ENCODE measurements at regions not wholly inside any gene's neighbourhood (a gene's known extent, or its start where the extent isn't known, plus 50 kb on each side); places are given as distances from the start of the nearest gene placed in this dataset.
A peak's percentile ranks its signal among the peaks of the same experiment; 100 is the strongest.

DNA sequence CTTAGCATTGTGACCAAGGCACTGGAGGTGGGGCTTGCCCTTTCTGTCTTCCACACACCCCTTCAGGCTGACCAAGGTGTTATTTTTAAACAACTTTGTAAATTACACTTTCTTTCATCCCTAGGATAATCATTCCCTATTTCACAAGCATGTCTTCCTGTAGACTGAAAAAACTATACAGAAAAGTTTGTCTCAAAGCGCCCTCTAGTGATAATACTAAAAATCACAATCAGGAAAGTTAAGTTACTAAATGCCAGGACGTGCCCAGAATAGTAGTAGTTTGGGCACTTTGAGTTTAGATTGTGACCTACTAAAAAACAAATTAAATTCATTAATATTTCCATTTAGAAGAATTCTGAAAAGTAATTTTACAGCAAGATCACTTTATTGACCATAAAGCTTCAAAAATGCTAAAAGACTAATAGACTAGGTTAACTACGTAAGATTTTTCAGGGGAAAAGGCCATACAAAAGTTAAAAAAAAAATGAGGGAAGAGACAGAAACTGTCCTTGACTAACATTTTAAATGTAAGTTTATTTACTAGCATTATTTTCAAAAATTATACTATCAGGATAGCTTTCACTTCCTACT lies 123.3 kb upstream of the DUSP22 start:
- TF ChIP-seq, protein P1, sequence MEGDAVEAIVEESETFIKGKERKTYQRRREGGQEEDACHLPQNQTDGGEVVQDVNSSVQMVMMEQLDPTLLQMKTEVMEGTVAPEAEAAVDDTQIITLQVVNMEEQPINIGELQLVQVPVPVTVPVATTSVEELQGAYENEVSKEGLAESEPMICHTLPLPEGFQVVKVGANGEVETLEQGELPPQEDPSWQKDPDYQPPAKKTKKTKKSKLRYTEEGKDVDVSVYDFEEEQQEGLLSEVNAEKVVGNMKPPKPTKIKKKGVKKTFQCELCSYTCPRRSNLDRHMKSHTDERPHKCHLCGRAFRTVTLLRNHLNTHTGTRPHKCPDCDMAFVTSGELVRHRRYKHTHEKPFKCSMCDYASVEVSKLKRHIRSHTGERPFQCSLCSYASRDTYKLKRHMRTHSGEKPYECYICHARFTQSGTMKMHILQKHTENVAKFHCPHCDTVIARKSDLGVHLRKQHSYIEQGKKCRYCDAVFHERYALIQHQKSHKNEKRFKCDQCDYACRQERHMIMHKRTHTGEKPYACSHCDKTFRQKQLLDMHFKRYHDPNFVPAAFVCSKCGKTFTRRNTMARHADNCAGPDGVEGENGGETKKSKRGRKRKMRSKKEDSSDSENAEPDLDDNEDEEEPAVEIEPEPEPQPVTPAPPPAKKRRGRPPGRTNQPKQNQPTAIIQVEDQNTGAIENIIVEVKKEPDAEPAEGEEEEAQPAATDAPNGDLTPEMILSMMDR (conservative IDR thresholded peaks at IDR 0.05) = peak; percentile 78
- Mint-ChIP-seq H3K9me3 (peaks cover 10 to 18% of the 10 kb centered on the region in 2 experiments; a peak in 4 of 5 replicates), H3K27me3 (ENCODE audit: low read depth) (peaks cover 10% of the 10 kb centered on the region), H3K4me1 (no peaks in the 10 kb centered on the region), H3K27ac (no peak overlapping the region), H3K36me3 (ENCODE audit: insufficient read depth in 1 of 3, low read depth in 3 of 3) (no peaks in the 10 kb centered on the region), H3K4me3 (no peak overlapping the region)
- H4K8ac ChIP-seq (replicated peaks; ENCODE audit: insufficient read length, low read depth, low read length) = no peak overlapping the region
- no peak overlapping the region for H3K14ac ChIP-seq (ENCODE audit: insufficient read depth, low read length)
- no peaks in the 10 kb centered on the region for H3K27me3 ChIP-seq (ENCODE audit: insufficient read depth, low read length)
- no peaks in the 10 kb centered on the region for H3K23me2 ChIP-seq (ENCODE audit: insufficient read length, low read depth, low read length, poor library complexity, severe bottlenecking)
- no peak overlapping the region for H2AFZ ChIP-seq (ENCODE audit: low read length)
- H3K56ac ChIP-seq (ENCODE audit: insufficient read length, low read depth, low read length) = no peak overlapping the region
- H2AK5ac ChIP-seq (ENCODE audit: insufficient read length, low read length) = no peak overlapping the region
- H2BK5ac ChIP-seq (ENCODE audit: insufficient read length, low read length) = no peak overlapping the region
- no peaks in the 10 kb centered on the region for H3K79me1 ChIP-seq (ENCODE audit: insufficient read depth, low read depth, low read length, poor library complexity, severe bottlenecking)
- H3K9ac ChIP-seq (ENCODE audit: extremely low read depth, insufficient read length, low read length) = no peak overlapping the region
- no peak overlapping the region for H4K91ac ChIP-seq (ENCODE audit: insufficient read length, low read depth, low read length)
- H3K4ac ChIP-seq (ENCODE audit: low read depth, low read length) = no peak overlapping the region
- H3K79me2 ChIP-seq (ENCODE audit: insufficient read depth, low read length) = no peaks in the 10 kb centered on the region
- no peak overlapping the region for H2BK12ac ChIP-seq (ENCODE audit: insufficient read length, low read depth, low read length)
- H2BK15ac ChIP-seq (ENCODE audit: low read depth, low read length) = no peak overlapping the region
- H3T11ph ChIP-seq (ENCODE audit: low read length) = no peak overlapping the region
- H4K20me1 ChIP-seq (ENCODE audit: control insufficient read depth, insufficient read depth, insufficient read length) = no peaks in the 10 kb centered on the region
- no CpG with 5 or more reads among the region's 3 CpGs for WGBS (ENCODE audit: extremely low coverage, insufficient read length, low lambda C conversion rate)
- H3K18ac ChIP-seq (ENCODE audit: insufficient read length, low read depth, low read length) = no peak overlapping the region
- H3K9me3 ChIP-seq (ENCODE audit: control insufficient read depth, low read depth, low read length) = no peaks in the 10 kb centered on the region
- H3K23ac ChIP-seq (ENCODE audit: insufficient read length, low read depth, low read length) = no peak overlapping the region
- no peak overlapping the region for H3K27ac ChIP-seq (ENCODE audit: insufficient read length, low read depth, low read length)
- no peak overlapping the region for H4K5ac ChIP-seq (ENCODE audit: insufficient read length, low read depth, low read length)
- DNase-seq = no peak
- no peaks in the 10 kb centered on the region for H3K4me1 ChIP-seq (ENCODE audit: insufficient read depth, low read length)
- no peak overlapping the region for H3K4me2 ChIP-seq (ENCODE audit: insufficient read depth, insufficient read length, low read length)
- H2BK120ac ChIP-seq (ENCODE audit: low read depth, low read length, poor library complexity, severe bottlenecking) = no peak overlapping the region
- no peak overlapping the region for H2BK20ac ChIP-seq (ENCODE audit: low read depth, low read length, poor library complexity, severe bottlenecking)
